ENCODE measurements at regions not wholly inside any gene's neighbourhood (a gene's known extent, or its start where the extent isn't known, plus 50 kb on each side); places are given as distances from the start of the nearest gene placed in this dataset.

- BruUV-seq (replicated peaks) = no TSS peak
- Histone ChIP-seq H3K9me3 (ENCODE audit: control insufficient read depth, insufficient read depth, low read length) (no peaks in the 10 kb centered on the region), H4K5ac (ENCODE audit: low read depth, low read length) (no peak overlapping the region), H2BK120ac (ENCODE audit: low read depth, low read length) (no peak overlapping the region), H3K36me3 (ENCODE audit: control insufficient read depth, insufficient read depth, low read length) (no peaks in the 10 kb centered on the region), H3K27me3 (ENCODE audit: control insufficient read depth, insufficient read depth, low read length) (no peaks in the 10 kb centered on the region; the same call in 1 of the 2 replicates), H3K4me1 (ENCODE audit: control insufficient read depth, insufficient read depth, low read length) (no peaks in the 10 kb centered on the region), H3K23ac (ENCODE audit: low read depth, low read length) (no peak overlapping the region), H3K9ac (ENCODE audit: low read depth, low read length) (no peak overlapping the region), H3K79me1 (ENCODE audit: low read depth in 1 of 2, low read length in 2 of 2) (no peaks in the 10 kb centered on the region), H4K8ac (ENCODE audit: low read depth in 2 of 2, low read length in 2 of 2) (no peak overlapping the region), H3K18ac (ENCODE audit: low read depth, low read length) (no peak overlapping the region), H3K4ac (ENCODE audit: low read depth, low read length) (no peak overlapping the region), H3K4me2 (ENCODE audit: low read depth, low read length) (no peak overlapping the region), H4K20me1 (ENCODE audit: insufficient read depth, low read length) (no peaks in the 10 kb centered on the region), H3K9me1 (ENCODE audit: insufficient read depth, low read length) (no peaks in the 10 kb centered on the region), H2BK20ac (ENCODE audit: low read depth, low read length) (no peak overlapping the region), H2AK5ac (ENCODE audit: low read depth, low read length) (no peak overlapping the region), H3K14ac (replicated peaks; ENCODE audit: low read depth, low read length) (no peak overlapping the region), H3K56ac (ENCODE audit: extremely low read depth, insufficient read depth, low read length) (no peak overlapping the region), H2AK9ac (replicated peaks; ENCODE audit: low read depth, low read length, poor library complexity) (no peak overlapping the region), H4K91ac (ENCODE audit: insufficient read depth, low read depth, low read length) (no peak overlapping the region), H2BK15ac (ENCODE audit: low read depth, low read length) (no peak overlapping the region), H2BK5ac (ENCODE audit: low read depth, low read length, poor library complexity, severe bottlenecking) (no peak overlapping the region), H3K27ac (ENCODE audit: insufficient read depth, low read length) (no peak overlapping the region), H2AFZ (replicated peaks; ENCODE audit: low read length, poor library complexity) (no peak overlapping the region), H3K4me3 (ENCODE audit: insufficient read depth, low read depth, low read length) (no peak overlapping the region)
- intact Hi-C loops (cut with micrococcal nuclease) = no loop called here
- ChIA-PET POLR2A (ENCODE audit: unreplicated experiment) (no interaction called here), CTCF (no interaction called here)
- in situ Hi-C loops (cut with MboI; ENCODE audit: low sequenced_read_pairs) = no loop called here
- ATAC-seq (ENCODE audit: low read depth) = no peak
- WGBS, 2 experiments (ENCODE audit: extremely low coverage in 2 of 2, insufficient read length in 1 of 2) = 6% methylated on average over 3 of the region's 6 CpGs; no CpG with 5 or more reads in 1 of the 2 experiments
- no peak for TF ChIP-seq MAFK (IDR thresholded peaks at IDR 0.05; ENCODE audit: low read depth, low read length)
- no peak for TF ChIP-seq BHLHE40 (IDR thresholded peaks at IDR 0.05; ENCODE audit: low read depth, low read length)
- no peak for TF ChIP-seq NFE2L2 (IDR thresholded peaks at IDR 0.05; ENCODE audit: low read depth, low read length)
- TF ChIP-seq RAD21 (IDR thresholded peaks at IDR 0.05; ENCODE audit: low read length) = no peak
- no peak for TF ChIP-seq CHD1 (IDR thresholded peaks at IDR 0.05; ENCODE audit: low read depth, low read length)
- no peak for TF ChIP-seq SMC3 (IDR thresholded peaks at IDR 0.05; ENCODE audit: low read depth, low read length)
- no peak for TF ChIP-seq RCOR1 (IDR thresholded peaks at IDR 0.05; ENCODE audit: insufficient replicate concordance, low read length)
- no peak for TF ChIP-seq USF2 (IDR thresholded peaks at IDR 0.05; ENCODE audit: low read depth, low read length)
- no peak for TF ChIP-seq POLR2A (IDR thresholded peaks at IDR 0.05; ENCODE audit: low read depth, low read length)
- TF ChIP-seq MXI1 (IDR thresholded peaks at IDR 0.05; ENCODE audit: borderline replicate concordance, low read depth, low read length) = no peak
- TF ChIP-seq MAZ (IDR thresholded peaks at IDR 0.05; ENCODE audit: borderline replicate concordance, low read depth, low read length) = no peak
- no peak for TF ChIP-seq FOS (IDR thresholded peaks at IDR 0.05; ENCODE audit: low read depth, low read length)
- dilution Hi-C loops (cut with HindIII; ENCODE audit: low sequenced_read_pairs, unreplicated experiment) = no loop called here
- DNase-seq = no peak
Observed at GRCh38 chr9:532707-533106, 308.8 kb upstream of the DMRT1 start.

Measured in IMR-90 (cell line).